Mesenchymal stem cell (in vitro differentiated cells and primary cell): ENCODE measurements at regions not wholly inside any gene's neighbourhood (a gene's known extent, or its start where the extent isn't known, plus 50 kb on each side); places are given as distances from the start of the nearest gene placed in this dataset.

Experiments
- DNase-seq: peaks from one replicate; pipeline ENCODE4 v3.0.0-alpha.2; 2013
- H2AFZ ChIP-seq: one replicate; pipeline ENCODE4 v1.6.1; 2013; ENCODE audit warnings: low read depth, mild to moderate bottlenecking, control low read depth, inconsistent platforms, low read length, moderate library complexity
- H2AK5ac ChIP-seq: 2 replicates; pipeline ENCODE4 v1.6.1; 2013; ENCODE audit warnings: low read length, moderate library complexity, mild to moderate bottlenecking, inconsistent platforms; ENCODE audit not compliant: severe bottlenecking
- H2BK120ac ChIP-seq: one replicate; pipeline ENCODE4 v1.6.1; 2013; ENCODE audit warnings: low read depth, mild to moderate bottlenecking, inconsistent platforms, low read length, moderate library complexity
- H2BK12ac ChIP-seq, 2 experiments: one replicate each; pipeline ENCODE4 v1.6.1; 2013; ENCODE audit warnings: inconsistent platforms in 2 of 2, low read length in 2 of 2, mild to moderate bottlenecking in 2 of 2, moderate library complexity in 2 of 2, control low read depth in 1 of 2
- H2BK15ac ChIP-seq: one replicate; pipeline ENCODE4 v1.6.1; 2013; ENCODE audit warnings: mild to moderate bottlenecking, low read depth, inconsistent platforms; ENCODE audit not compliant: poor library complexity, severe bottlenecking
- H2BK5ac ChIP-seq: 2 replicates; pipeline ENCODE4 v1.6.1; 2013; ENCODE audit warnings: low read depth, mild to moderate bottlenecking, low read length, control low read depth, inconsistent platforms; ENCODE audit not compliant: poor library complexity, severe bottlenecking
- H3K14ac ChIP-seq, 2 experiments: one replicate each; pipeline ENCODE4 v1.6.1; 2013; ENCODE audit warnings: inconsistent platforms in 2 of 2, low read length in 2 of 2, control low read depth in 1 of 2, mild to moderate bottlenecking in 1 of 2, moderate library complexity in 1 of 2
- H3K18ac ChIP-seq, 2 experiments: one replicate each; pipeline ENCODE4 v1.6.1; 2013; ENCODE audit warnings: inconsistent platforms in 2 of 2, low read length in 2 of 2, control low read depth in 1 of 2, low read depth in 1 of 2, mild to moderate bottlenecking in 1 of 2
- H3K23ac ChIP-seq, 2 experiments: one replicate each; pipeline ENCODE4 v1.6.1; 2013; ENCODE audit warnings: inconsistent platforms in 2 of 2, low read length in 2 of 2, mild to moderate bottlenecking in 2 of 2, moderate library complexity in 2 of 2, control low read depth in 1 of 2
- H3K27ac ChIP-seq: 2 replicates; pipeline ENCODE4 v1.5.1; 2013; ENCODE audit warnings: mild to moderate bottlenecking, moderate library complexity, low read length, control low read depth, inconsistent platforms; ENCODE audit not compliant: poor library complexity, severe bottlenecking
- H3K27me3 ChIP-seq, 2 experiments: 2 replicates each; pipeline versions ENCODE4 v1.6.1 to v1.7.0; 2013; ENCODE audit warnings: low read length in 2 of 2, mild to moderate bottlenecking in 2 of 2, moderate library complexity in 2 of 2, control low read depth in 1 of 2, inconsistent platforms in 1 of 2; ENCODE audit not compliant: control insufficient read depth in 1 of 2, insufficient read depth in 1 of 2
- H3K36me3 ChIP-seq, 2 experiments: 2 replicates each; pipeline versions ENCODE4 v1.6.1 to v1.7.0; 2013; ENCODE audit warnings: low read length in 2 of 2, control low read depth in 1 of 2, inconsistent platforms in 1 of 2, low read depth in 1 of 2, mild to moderate bottlenecking in 1 of 2; ENCODE audit not compliant: insufficient read depth in 2 of 2, control insufficient read depth in 1 of 2
- H3K4ac ChIP-seq, 2 experiments: one replicate each; pipeline ENCODE4 v1.6.1; 2013; ENCODE audit warnings: inconsistent platforms in 2 of 2, low read length in 2 of 2, mild to moderate bottlenecking in 2 of 2, moderate library complexity in 2 of 2, control low read depth in 1 of 2, low read depth in 1 of 2
- H3K4me1 ChIP-seq: 2 replicates; pipeline ENCODE4 v1.6.1; 2013; ENCODE audit warnings: low read depth, low read length, control low read depth; ENCODE audit not compliant: control insufficient read depth, insufficient read depth
- H3K4me2 ChIP-seq: 2 replicates; pipeline ENCODE4 v1.6.1; 2013; ENCODE audit warnings: low read length, mild to moderate bottlenecking, inconsistent platforms; ENCODE audit not compliant: poor library complexity, severe bottlenecking
- H3K4me3 ChIP-seq, 2 experiments: 2 replicates each; pipeline versions ENCODE4 v1.5.1 to v1.7.0; 2013; ENCODE audit warnings: low read length in 2 of 2, mild to moderate bottlenecking in 2 of 2, control low read depth in 1 of 2, low read depth in 1 of 2; ENCODE audit not compliant: insufficient read depth in 1 of 2
- H3K79me1 ChIP-seq: replicated peaks from 2 replicates; pipeline ENCODE4 v1.6.1; 2013; ENCODE audit warnings: mild to moderate bottlenecking, control low read depth, low read length, inconsistent platforms; ENCODE audit not compliant: poor library complexity, severe bottlenecking
- H3K9ac ChIP-seq: 2 replicates; pipeline ENCODE4 v1.7.0; 2013; ENCODE audit warnings: mild to moderate bottlenecking, low read length, moderate library complexity
- H3K9me3 ChIP-seq: 2 replicates; pipeline ENCODE4 v1.7.0; 2013; ENCODE audit warnings: mild to moderate bottlenecking, low read length; ENCODE audit not compliant: control insufficient read depth
- H4K8ac ChIP-seq: one replicate; pipeline ENCODE4 v1.6.1; 2013; ENCODE audit warnings: inconsistent platforms, mild to moderate bottlenecking, low read length, moderate library complexity
- H4K91ac ChIP-seq: one replicate; pipeline ENCODE4 v1.6.1; 2013; ENCODE audit warnings: mild to moderate bottlenecking, low read length, inconsistent platforms
- WGBS: methylation state at CpG from one replicate; pipeline ENCODE4 v1.1.7; 2013; ENCODE audit warnings: mixed read lengths; 5-methylcytosine and 5-hydroxymethylcytosine counted together

DNA sequence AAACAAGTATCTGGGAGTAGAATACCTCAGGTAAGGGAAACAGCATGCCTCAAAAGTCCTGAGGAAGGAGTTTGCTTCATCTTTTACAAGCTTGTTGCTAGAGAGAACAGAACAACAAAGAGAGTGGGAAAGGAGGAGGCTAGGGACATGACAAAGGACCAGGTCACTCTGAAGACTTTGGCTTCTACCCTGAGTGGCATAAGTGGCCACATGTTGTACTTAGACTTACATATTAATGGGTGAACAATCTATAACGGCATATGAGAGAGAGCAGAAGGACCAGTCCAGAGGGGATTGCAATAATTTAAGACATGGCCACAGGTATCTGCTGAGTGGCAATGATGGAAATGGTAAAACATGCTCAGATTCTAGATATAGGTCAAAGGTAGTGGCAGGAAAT is 668.3 kb upstream of the ADGRB3 start:
- Histone ChIP-seq H2BK5ac (no peak overlapping the region), H2BK15ac (no peak overlapping the region), H2BK120ac (no peak overlapping the region), H2AK5ac (no peak overlapping the region), H3K27me3 (no peaks in the 10 kb centered on the region), H3K79me1 (no peaks in the 10 kb centered on the region), H4K91ac (no peak overlapping the region), H3K4me2 (no peak overlapping the region), H3K9ac (no peak overlapping the region), H3K4ac (no peak overlapping the region), H3K14ac (no peak overlapping the region), H3K27ac (no peak overlapping the region), H3K4me3 (no peak overlapping the region), H3K18ac (no peak overlapping the region), H4K8ac (no peak overlapping the region), H2AFZ (no peak overlapping the region), H3K4me1 (no peaks in the 10 kb centered on the region), H3K36me3 (no peaks in the 10 kb centered on the region), H2BK12ac (no peak overlapping the region), H3K23ac (no peak overlapping the region), H3K9me3 (no peaks in the 10 kb centered on the region)
- DNase-seq = no peak
- whole genome bisulfite sequencing = 96% methylated on average over 1 of the region's 1 CpG

DNA sequence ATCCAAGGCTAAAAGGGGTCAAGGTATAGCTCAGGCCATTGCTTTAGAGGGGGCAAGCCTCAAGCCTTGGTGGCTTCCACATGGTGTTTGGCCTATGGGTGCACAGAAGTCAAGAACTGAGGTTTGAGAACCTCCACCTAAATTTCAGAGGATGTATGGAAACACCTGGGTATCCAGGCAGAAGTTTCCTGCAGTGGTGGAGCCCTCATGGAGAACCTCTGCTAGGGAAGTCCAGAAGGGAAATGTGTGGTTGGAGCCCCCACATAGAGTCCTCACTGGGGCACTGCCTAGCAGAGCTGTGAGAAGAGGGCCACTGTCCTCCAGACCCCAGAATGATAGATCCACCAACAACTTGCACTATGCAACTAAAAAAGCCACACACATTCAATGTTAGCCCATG is 678.7 kb upstream of the ADGRB3 start:
- no peak overlapping the region for H3K18ac ChIP-seq
- H3K4me3 ChIP-seq = no peak overlapping the region
- no peak overlapping the region for H2BK120ac ChIP-seq
- no peak overlapping the region for H3K9ac ChIP-seq
- H2BK15ac ChIP-seq = no peak overlapping the region
- H3K4me1 ChIP-seq = no peaks in the 10 kb centered on the region
- H2AFZ ChIP-seq = no peak overlapping the region
- H2BK12ac ChIP-seq = no peak overlapping the region
- H2AK5ac ChIP-seq = no peak overlapping the region
- H3K27ac ChIP-seq = no peak overlapping the region
- no peaks in the 10 kb centered on the region for H3K36me3 ChIP-seq
- H3K4ac ChIP-seq = no peak overlapping the region
- H3K9me3 ChIP-seq = peaks cover 12% of the 10 kb centered on the region
- no peak overlapping the region for H4K91ac ChIP-seq
- H3K4me2 ChIP-seq = no peak overlapping the region
- no peak for DNase-seq
- H3K27me3 ChIP-seq = no peaks in the 10 kb centered on the region
- H3K23ac ChIP-seq = no peak overlapping the region
- H4K8ac ChIP-seq = no peak overlapping the region
- no peak overlapping the region for H2BK5ac ChIP-seq
- H3K79me1 ChIP-seq = no peaks in the 10 kb centered on the region
- no peak overlapping the region for H3K14ac ChIP-seq

DNA sequence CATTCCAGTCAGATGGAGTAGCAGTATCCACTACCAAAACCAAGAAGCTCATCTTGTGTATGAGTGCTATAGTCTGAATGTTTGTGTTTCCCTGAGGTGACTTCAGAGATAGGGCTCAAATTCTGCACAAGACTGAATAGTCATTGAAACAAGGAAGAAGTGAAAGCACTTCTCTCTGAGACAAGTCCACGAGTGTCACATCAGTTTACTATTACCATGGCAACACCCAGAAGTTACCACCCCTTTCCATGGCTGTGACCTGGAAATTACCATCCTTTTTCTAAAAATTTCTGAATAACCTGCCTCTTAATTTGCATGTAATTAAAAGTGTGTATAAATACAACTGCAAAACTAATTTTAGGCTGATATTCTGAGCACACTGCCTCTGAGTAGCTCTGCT is 682.1 kb upstream of the ADGRB3 start:
- Histone ChIP-seq H2AFZ (no peak overlapping the region), H2BK12ac (no peak overlapping the region), H3K27ac (no peak overlapping the region), H3K9ac (no peak overlapping the region), H4K8ac (no peak overlapping the region), H2BK120ac (no peak overlapping the region), H3K4me3 (no peak overlapping the region), H3K4me2 (no peak overlapping the region), H4K91ac (no peak overlapping the region), H3K9me3 (peaks cover 12% of the 10 kb centered on the region), H3K36me3 (no peaks in the 10 kb centered on the region), H3K18ac (peak overlapping the region in 1 of 2 experiments; percentile 18), H3K23ac (no peak overlapping the region), H3K4ac (no peak overlapping the region), H2AK5ac (no peak overlapping the region), H3K79me1 (no peaks in the 10 kb centered on the region), H3K14ac (no peak overlapping the region), H3K4me1 (no peaks in the 10 kb centered on the region), H2BK15ac (no peak overlapping the region), H2BK5ac (no peak overlapping the region), H3K27me3 (no peaks in the 10 kb centered on the region)
- 27% methylated on average over 1 of the region's 1 CpG for WGBS
- DNase-seq = peak; percentile 37

DNA sequence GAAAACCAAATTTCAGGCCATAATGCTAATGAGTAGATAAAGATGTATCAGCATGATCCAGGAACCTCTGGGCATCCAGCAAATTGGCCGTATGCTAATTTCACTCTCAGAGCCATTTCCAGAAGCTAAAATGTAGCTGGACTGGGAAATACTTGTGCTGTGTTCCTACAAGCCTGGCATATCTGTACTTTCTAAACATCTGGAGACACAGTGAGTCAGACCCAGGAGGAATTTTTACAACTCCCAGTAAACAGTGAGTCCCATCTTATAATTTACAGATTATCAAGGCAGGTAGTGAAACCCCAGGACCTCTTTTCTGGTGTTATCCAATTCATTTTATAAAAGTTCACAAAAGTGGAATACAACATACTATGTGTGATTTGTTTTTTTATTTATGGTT is 683.0 kb upstream of the ADGRB3 start:
- Histone ChIP-seq H2BK5ac (no peak overlapping the region), H2AK5ac (no peak overlapping the region), H3K27me3 (no peaks in the 10 kb centered on the region), H3K9ac (no peak overlapping the region), H3K4ac (no peak overlapping the region), H3K36me3 (no peaks in the 10 kb centered on the region), H2BK120ac (no peak overlapping the region), H3K27ac (no peak overlapping the region), H3K79me1 (no peaks in the 10 kb centered on the region), H2BK12ac (no peak overlapping the region), H3K4me1 (no peaks in the 10 kb centered on the region), H2AFZ (no peak overlapping the region), H4K8ac (no peak overlapping the region), H3K4me2 (no peak overlapping the region), H2BK15ac (no peak overlapping the region), H3K14ac (no peak overlapping the region), H3K23ac (no peak overlapping the region), H3K9me3 (peaks cover 12% of the 10 kb centered on the region), H3K18ac (no peak overlapping the region), H4K91ac (no peak overlapping the region), H3K4me3 (no peak overlapping the region)
- peak; percentile 43 for DNase-seq
- 23% methylated on average over 1 of the region's 1 CpG for WGBS
